Smooth muscle cell (in vitro differentiated cells): ENCODE measurements at regions not wholly inside any gene's neighbourhood (a gene's known extent, or its start where the extent isn't known, plus 50 kb on each side); places are given as distances from the start of the nearest gene placed in this dataset.

ENCODE experiments used
- DNase-seq: peaks from one replicate; lab custom pipeline; 2025; ENCODE audit not compliant: unreplicated experiment; lab: John Stamatoyannopoulos, UW
- H2AFZ ChIP-seq: fragments of 200-600 bp; sonication (generic); 2 replicates; pipeline ENCODE4 v1.6.0; 2016; ENCODE audit warnings: antibody characterized with exemption, low read depth, mild to moderate bottlenecking
- H3F3A ChIP-seq: fragments of 200-600 bp; sonication (generic); 2 replicates; pipeline ENCODE4 v1.6.0; 2017; ENCODE audit warnings: antibody characterized with exemption, low read depth
- H3K27ac ChIP-seq: fragments of 200-600 bp; sonication (generic); 2 replicates; pipeline ENCODE4 v1.5.1; 2016; ENCODE audit warnings: low read depth, mild to moderate bottlenecking
- H3K27me3 ChIP-seq: fragments of 200-600 bp; sonication (generic); 2 replicates; pipeline ENCODE4 v1.6.1; 2016; ENCODE audit warnings: low read depth, mild to moderate bottlenecking
- H3K36me3 ChIP-seq: fragments of 200-600 bp; sonication (generic); 2 replicates; pipeline ENCODE4 v1.5.1; 2016; ENCODE audit warnings: low read depth
- H3K4me1 ChIP-seq: fragments of 200-600 bp; sonication (generic); 2 replicates; pipeline ENCODE4 v1.5.1; 2016; ENCODE audit warnings: low read depth
- H3K4me2 ChIP-seq: fragments of 200-600 bp; sonication (generic); 2 replicates; pipeline ENCODE4 v1.6.0; 2016; ENCODE audit warnings: mild to moderate bottlenecking
- H3K4me3 ChIP-seq: fragments of 200-600 bp; sonication (generic); 2 replicates; pipeline ENCODE4 v1.5.1; 2016; ENCODE audit warnings: mild to moderate bottlenecking
- H3K79me2 ChIP-seq: fragments of 200-600 bp; sonication (generic); 2 replicates; pipeline ENCODE4 v1.6.0; 2016; ENCODE audit warnings: low read depth, mild to moderate bottlenecking
- H3K9ac ChIP-seq: fragments of 200-600 bp; sonication (generic); 2 replicates; pipeline ENCODE4 v1.6.0; 2016; ENCODE audit warnings: low read depth
- H3K9me3 ChIP-seq: fragments of 200-600 bp; sonication (generic); replicated peaks from 2 replicates; pipeline ENCODE4 v1.5.1; 2016; ENCODE audit warnings: low read depth
- H4K20me1 ChIP-seq: fragments of 200-600 bp; sonication (generic); 2 replicates; pipeline ENCODE4 v1.6.0; 2016; ENCODE audit warnings: low read depth
- CTCF ChIP-seq: fragments of 200-600 bp; sonication (generic); IDR thresholded peaks from 2 replicates; pipeline ENCODE4 v1.5.1; 2017; ENCODE audit warnings: borderline replicate concordance, mild to moderate bottlenecking, antibody characterized with exemption; ENCODE audit not compliant: insufficient read depth, poor library complexity, severe bottlenecking
- WGBS: methylation state at CpG from one replicate; pipeline ENCODE4 v1.1.7; 2016; ENCODE audit warnings: low lambda C conversion rate; 5-methylcytosine and 5-hydroxymethylcytosine counted together

- no peak for TF ChIP-seq CTCF
- no peaks in the 10 kb centered on the region for H3K36me3 ChIP-seq
- H3K79me2 ChIP-seq = no peaks in the 10 kb centered on the region
- H2AFZ ChIP-seq = no peak overlapping the region
- no peak overlapping the region for H3K9ac ChIP-seq
- H3K27ac ChIP-seq = no peak overlapping the region
- no peak overlapping the region for H3K4me2 ChIP-seq
- no peaks in the 10 kb centered on the region for H3K27me3 ChIP-seq
- WGBS = 79% methylated on average over 5 of the region's 5 CpGs
- no peaks in the 10 kb centered on the region for H3F3A ChIP-seq
- H3K4me1 ChIP-seq = no peaks in the 10 kb centered on the region
- H3K9me3 ChIP-seq = no peaks in the 10 kb centered on the region
- H3K4me3 ChIP-seq = no peak overlapping the region
- no peak for DNase-seq
- no peaks in the 10 kb centered on the region for H4K20me1 ChIP-seq
Measured at GRCh38 chr10:42941790-42942189, 135.1 kb upstream of the RET start.

GRCh38 chr10:42942279-42942950, 134.5 kb upstream of the RET start:
- no peaks in the 10 kb centered on the region for H3K27me3 ChIP-seq
- no peaks in the 10 kb centered on the region for H3K79me2 ChIP-seq
- TF ChIP-seq CTCF = no peak
- H3K4me3 ChIP-seq = no peak overlapping the region
- H3K9ac ChIP-seq = no peak overlapping the region
- 91% methylated on average over 7 of the region's 7 CpGs for WGBS
- H2AFZ ChIP-seq = no peak overlapping the region
- H3F3A ChIP-seq = no peaks in the 10 kb centered on the region
- no peaks in the 10 kb centered on the region for H4K20me1 ChIP-seq
- H3K4me2 ChIP-seq = no peak overlapping the region
- no peaks in the 10 kb centered on the region for H3K4me1 ChIP-seq
- H3K27ac ChIP-seq = no peak overlapping the region
- no peak for DNase-seq
- no peaks in the 10 kb centered on the region for H3K36me3 ChIP-seq
- H3K9me3 ChIP-seq = no peaks in the 10 kb centered on the region

- no peak for TF ChIP-seq CTCF
- WGBS = 92% methylated on average over 9 of the region's 9 CpGs
- no peak for DNase-seq
Measured at GRCh38 chr10:42943025-42943818, 133.6 kb upstream of the RET start.

More at GRCh38 chr10:42943025-42943818, 133.6 kb upstream of the RET start:
- Histone ChIP-seq H3K27ac (no peak overlapping the region), H3F3A (no peaks in the 10 kb centered on the region), H2AFZ (no peak overlapping the region), H3K4me1 (no peaks in the 10 kb centered on the region), H3K4me2 (no peak overlapping the region), H3K27me3 (no peaks in the 10 kb centered on the region), H3K9me3 (no peaks in the 10 kb centered on the region), H3K36me3 (no peaks in the 10 kb centered on the region), H3K4me3 (no peak overlapping the region), H3K79me2 (no peaks in the 10 kb centered on the region), H4K20me1 (no peaks in the 10 kb centered on the region), H3K9ac (no peak overlapping the region)
